Mesenchymal stem cell (in vitro differentiated cells and primary cell): ENCODE measurements at regions not wholly inside any gene's neighbourhood (a gene's known extent, or its start where the extent isn't known, plus 50 kb on each side); places are given as distances from the start of the nearest gene placed in this dataset.

Experiments
- DNase-seq: peaks from one replicate; pipeline ENCODE4 v3.0.0-alpha.2; 2013
- H2AFZ ChIP-seq: one replicate; pipeline ENCODE4 v1.6.1; 2013; ENCODE audit warnings: low read depth, mild to moderate bottlenecking, control low read depth, inconsistent platforms, low read length, moderate library complexity
- H2AK5ac ChIP-seq: 2 replicates; pipeline ENCODE4 v1.6.1; 2013; ENCODE audit warnings: low read length, moderate library complexity, mild to moderate bottlenecking, inconsistent platforms; ENCODE audit not compliant: severe bottlenecking
- H2BK120ac ChIP-seq: one replicate; pipeline ENCODE4 v1.6.1; 2013; ENCODE audit warnings: low read depth, mild to moderate bottlenecking, inconsistent platforms, low read length, moderate library complexity
- H2BK12ac ChIP-seq, 2 experiments: one replicate each; pipeline ENCODE4 v1.6.1; 2013; ENCODE audit warnings: inconsistent platforms in 2 of 2, low read length in 2 of 2, mild to moderate bottlenecking in 2 of 2, moderate library complexity in 2 of 2, control low read depth in 1 of 2
- H2BK15ac ChIP-seq: one replicate; pipeline ENCODE4 v1.6.1; 2013; ENCODE audit warnings: mild to moderate bottlenecking, low read depth, inconsistent platforms; ENCODE audit not compliant: poor library complexity, severe bottlenecking
- H2BK5ac ChIP-seq: 2 replicates; pipeline ENCODE4 v1.6.1; 2013; ENCODE audit warnings: low read depth, mild to moderate bottlenecking, low read length, control low read depth, inconsistent platforms; ENCODE audit not compliant: poor library complexity, severe bottlenecking
- H3K14ac ChIP-seq, 2 experiments: one replicate each; pipeline ENCODE4 v1.6.1; 2013; ENCODE audit warnings: inconsistent platforms in 2 of 2, low read length in 2 of 2, control low read depth in 1 of 2, mild to moderate bottlenecking in 1 of 2, moderate library complexity in 1 of 2
- H3K18ac ChIP-seq, 2 experiments: one replicate each; pipeline ENCODE4 v1.6.1; 2013; ENCODE audit warnings: inconsistent platforms in 2 of 2, low read length in 2 of 2, control low read depth in 1 of 2, low read depth in 1 of 2, mild to moderate bottlenecking in 1 of 2
- H3K23ac ChIP-seq, 2 experiments: one replicate each; pipeline ENCODE4 v1.6.1; 2013; ENCODE audit warnings: inconsistent platforms in 2 of 2, low read length in 2 of 2, mild to moderate bottlenecking in 2 of 2, moderate library complexity in 2 of 2, control low read depth in 1 of 2
- H3K27ac ChIP-seq: 2 replicates; pipeline ENCODE4 v1.5.1; 2013; ENCODE audit warnings: mild to moderate bottlenecking, moderate library complexity, low read length, control low read depth, inconsistent platforms; ENCODE audit not compliant: poor library complexity, severe bottlenecking
- H3K27me3 ChIP-seq, 2 experiments: 2 replicates each; pipeline versions ENCODE4 v1.6.1 to v1.7.0; 2013; ENCODE audit warnings: low read length in 2 of 2, mild to moderate bottlenecking in 2 of 2, moderate library complexity in 2 of 2, control low read depth in 1 of 2, inconsistent platforms in 1 of 2; ENCODE audit not compliant: control insufficient read depth in 1 of 2, insufficient read depth in 1 of 2
- H3K36me3 ChIP-seq, 2 experiments: 2 replicates each; pipeline versions ENCODE4 v1.6.1 to v1.7.0; 2013; ENCODE audit warnings: low read length in 2 of 2, control low read depth in 1 of 2, inconsistent platforms in 1 of 2, low read depth in 1 of 2, mild to moderate bottlenecking in 1 of 2; ENCODE audit not compliant: insufficient read depth in 2 of 2, control insufficient read depth in 1 of 2
- H3K4ac ChIP-seq, 2 experiments: one replicate each; pipeline ENCODE4 v1.6.1; 2013; ENCODE audit warnings: inconsistent platforms in 2 of 2, low read length in 2 of 2, mild to moderate bottlenecking in 2 of 2, moderate library complexity in 2 of 2, control low read depth in 1 of 2, low read depth in 1 of 2
- H3K4me1 ChIP-seq: 2 replicates; pipeline ENCODE4 v1.6.1; 2013; ENCODE audit warnings: low read depth, low read length, control low read depth; ENCODE audit not compliant: control insufficient read depth, insufficient read depth
- H3K4me2 ChIP-seq: 2 replicates; pipeline ENCODE4 v1.6.1; 2013; ENCODE audit warnings: low read length, mild to moderate bottlenecking, inconsistent platforms; ENCODE audit not compliant: poor library complexity, severe bottlenecking
- H3K4me3 ChIP-seq, 2 experiments: 2 replicates each; pipeline versions ENCODE4 v1.5.1 to v1.7.0; 2013; ENCODE audit warnings: low read length in 2 of 2, mild to moderate bottlenecking in 2 of 2, control low read depth in 1 of 2, low read depth in 1 of 2; ENCODE audit not compliant: insufficient read depth in 1 of 2
- H3K79me1 ChIP-seq: replicated peaks from 2 replicates; pipeline ENCODE4 v1.6.1; 2013; ENCODE audit warnings: mild to moderate bottlenecking, control low read depth, low read length, inconsistent platforms; ENCODE audit not compliant: poor library complexity, severe bottlenecking
- H3K9ac ChIP-seq: 2 replicates; pipeline ENCODE4 v1.7.0; 2013; ENCODE audit warnings: mild to moderate bottlenecking, low read length, moderate library complexity
- H3K9me3 ChIP-seq: 2 replicates; pipeline ENCODE4 v1.7.0; 2013; ENCODE audit warnings: mild to moderate bottlenecking, low read length; ENCODE audit not compliant: control insufficient read depth
- H4K8ac ChIP-seq: one replicate; pipeline ENCODE4 v1.6.1; 2013; ENCODE audit warnings: inconsistent platforms, mild to moderate bottlenecking, low read length, moderate library complexity
- H4K91ac ChIP-seq: one replicate; pipeline ENCODE4 v1.6.1; 2013; ENCODE audit warnings: mild to moderate bottlenecking, low read length, inconsistent platforms
- WGBS: methylation state at CpG from one replicate; pipeline ENCODE4 v1.1.7; 2013; ENCODE audit warnings: mixed read lengths; 5-methylcytosine and 5-hydroxymethylcytosine counted together

- H3K18ac ChIP-seq = no peak overlapping the region
- 67% methylated on average over 1 of the region's 1 CpG for WGBS
- H3K14ac ChIP-seq = no peak overlapping the region
- no peak overlapping the region for H2BK12ac ChIP-seq
- H2BK120ac ChIP-seq = no peak overlapping the region
- no peak overlapping the region for H3K4ac ChIP-seq
- H3K36me3 ChIP-seq = no peaks in the 10 kb centered on the region
- H3K23ac ChIP-seq = no peak overlapping the region
- H2BK15ac ChIP-seq = no peak overlapping the region
- no peak overlapping the region for H2AFZ ChIP-seq
- no peaks in the 10 kb centered on the region for H3K4me1 ChIP-seq
- no peak overlapping the region for H2AK5ac ChIP-seq
- H3K27me3 ChIP-seq = no peaks in the 10 kb centered on the region
- DNase-seq = no peak
- no peak overlapping the region for H4K91ac ChIP-seq
- H3K9ac ChIP-seq = no peak overlapping the region
- no peak overlapping the region for H3K4me3 ChIP-seq
- H4K8ac ChIP-seq = no peak overlapping the region
- H3K27ac ChIP-seq = no peak overlapping the region
- no peak overlapping the region for H3K4me2 ChIP-seq
- no peak overlapping the region for H2BK5ac ChIP-seq
- no peaks in the 10 kb centered on the region for H3K79me1 ChIP-seq
- peaks cover 31% of the 10 kb centered on the region for H3K9me3 ChIP-seq
These were observed 1842.5 kb upstream of the PRR20A start for GRCh38 chr13:55298201-55298600.

- Histone ChIP-seq H3K9ac (no peak overlapping the region), H2BK120ac (no peak overlapping the region), H2BK15ac (no peak overlapping the region), H3K79me1 (no peaks in the 10 kb centered on the region), H3K27ac (no peak overlapping the region), H3K4me1 (no peaks in the 10 kb centered on the region), H3K36me3 (no peaks in the 10 kb centered on the region), H2AFZ (no peak overlapping the region), H3K9me3 (peaks cover 31% of the 10 kb centered on the region), H4K8ac (no peak overlapping the region), H3K4ac (no peak overlapping the region), H3K18ac (no peak overlapping the region), H3K4me2 (no peak overlapping the region), H2BK12ac (no peak overlapping the region), H2AK5ac (no peak overlapping the region), H3K4me3 (no peak overlapping the region), H3K23ac (no peak overlapping the region), H4K91ac (no peak overlapping the region), H3K14ac (no peak overlapping the region), H3K27me3 (no peaks in the 10 kb centered on the region), H2BK5ac (no peak overlapping the region)
- WGBS = 91% methylated on average over 2 of the region's 3 CpGs
- DNase-seq = no peak
These were observed 1838.2 kb upstream of the PRR20A start for GRCh38 chr13:55302568-55302967.

DNA sequence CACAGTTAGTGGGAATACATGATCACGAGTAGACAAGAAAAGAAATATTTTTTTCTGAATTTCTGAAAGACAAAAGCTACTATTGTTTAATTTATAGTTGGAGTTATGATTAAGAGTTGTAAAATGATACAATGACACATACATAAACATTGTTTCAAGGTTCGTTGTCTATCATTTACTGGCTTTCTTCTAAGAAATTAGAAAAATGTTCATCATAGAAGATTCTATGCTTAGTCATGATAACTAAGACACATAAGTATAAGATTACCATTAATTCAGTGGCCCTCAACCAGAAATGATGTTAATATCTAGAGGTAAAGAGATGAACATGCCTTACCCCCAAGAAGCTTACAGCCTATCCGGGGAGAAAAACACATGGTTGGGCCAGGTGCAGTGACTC, 1832.8 kb upstream of the PRR20A start:
- Histone ChIP-seq H4K8ac (no peak overlapping the region), H3K4me1 (no peaks in the 10 kb centered on the region), H3K4me2 (no peak overlapping the region), H2BK15ac (no peak overlapping the region), H3K27me3 (no peaks in the 10 kb centered on the region), H2AK5ac (no peak overlapping the region), H3K18ac (no peak overlapping the region), H3K23ac (no peak overlapping the region), H3K36me3 (no peaks in the 10 kb centered on the region), H2BK12ac (no peak overlapping the region), H3K79me1 (no peaks in the 10 kb centered on the region), H2BK120ac (no peak overlapping the region), H3K27ac (no peak overlapping the region), H3K14ac (no peak overlapping the region), H2BK5ac (no peak overlapping the region), H2AFZ (no peak overlapping the region), H4K91ac (no peak overlapping the region), H3K9me3 (peaks cover 15% of the 10 kb centered on the region), H3K4ac (no peak overlapping the region), H3K9ac (no peak overlapping the region), H3K4me3 (no peak overlapping the region)
- WGBS = 75% methylated on average over 1 of the region's 3 CpGs
- DNase-seq = no peak

GRCh38 chr13:55341891-55342290, 1798.8 kb upstream of the PRR20A start:
- H3K9me3 ChIP-seq = peaks cover 15% of the 10 kb centered on the region
- H2AK5ac ChIP-seq = no peak overlapping the region
- H2BK12ac ChIP-seq = no peak overlapping the region
- no peak overlapping the region for H3K27ac ChIP-seq
- H2BK120ac ChIP-seq = no peak overlapping the region
- H3K4me2 ChIP-seq = no peak overlapping the region
- no peaks in the 10 kb centered on the region for H3K27me3 ChIP-seq
- no peaks in the 10 kb centered on the region for H3K79me1 ChIP-seq
- 71% methylated on average over 3 of the region's 3 CpGs for WGBS
- H2BK5ac ChIP-seq = no peak overlapping the region
- no peak overlapping the region for H2AFZ ChIP-seq
- H4K91ac ChIP-seq = no peak overlapping the region
- H3K23ac ChIP-seq = no peak overlapping the region
- H3K4me3 ChIP-seq = no peak overlapping the region
- DNase-seq = no peak
- no peak overlapping the region for H3K14ac ChIP-seq
- H3K18ac ChIP-seq = no peak overlapping the region
- H2BK15ac ChIP-seq = no peak overlapping the region
- no peaks in the 10 kb centered on the region for H3K4me1 ChIP-seq
- H3K36me3 ChIP-seq = no peaks in the 10 kb centered on the region
- H4K8ac ChIP-seq = no peak overlapping the region
- H3K4ac ChIP-seq = no peak overlapping the region
- H3K9ac ChIP-seq = no peak overlapping the region
